OCI-LY1 (cell line): ENCODE measurements at regions not wholly inside any gene's neighbourhood (a gene's known extent, or its start where the extent isn't known, plus 50 kb on each side); places are given as distances from the start of the nearest gene placed in this dataset.
A peak's percentile ranks its signal among the peaks of the same experiment; 100 is the strongest.

ENCODE experiments used
- H2AFZ ChIP-seq: fragments of 200-600 bp; sonication (generic), shearing (Covaris generic); 2 replicates; pipeline ENCODE4 v1.6.0; 2014; ENCODE audit warnings: antibody characterized with exemption, mild to moderate bottlenecking, low read length
- H3F3A ChIP-seq: fragments of 200-600 bp; sonication (generic), shearing (Covaris generic); 2 replicates; pipeline ENCODE4 v1.6.0; 2014; ENCODE audit warnings: mild to moderate bottlenecking, antibody characterized with exemption, low read length, moderate library complexity; ENCODE audit not compliant: insufficient read depth
- H3K27ac ChIP-seq: fragments of 200-600 bp; sonication (generic); 2 replicates; pipeline ENCODE4 v1.5.1; 2014; ENCODE audit warnings: low read length, mixed run types, mild to moderate bottlenecking, low read depth; ENCODE audit not compliant: poor library complexity, severe bottlenecking
- H3K27me3 ChIP-seq: fragments of 200-600 bp; sonication (generic); 2 replicates; pipeline ENCODE4 v1.6.0; 2014; ENCODE audit warnings: antibody characterized with exemption, mild to moderate bottlenecking, low read length, moderate library complexity; ENCODE audit not compliant: insufficient read depth
- H3K36me3 ChIP-seq: fragments of 200-600 bp; sonication (generic); 2 replicates; pipeline ENCODE4 v1.6.1; 2014; ENCODE audit warnings: mild to moderate bottlenecking, antibody characterized with exemption, low read length, moderate library complexity, mixed read lengths; ENCODE audit not compliant: insufficient read depth
- H3K4me1 ChIP-seq: fragments of 200-600 bp; sonication (generic); 2 replicates; pipeline ENCODE4 v1.5.1; 2014; ENCODE audit warnings: mild to moderate bottlenecking, low read length, moderate library complexity; ENCODE audit not compliant: insufficient read depth, severe bottlenecking
- H3K4me2 ChIP-seq: fragments of 200-600 bp; sonication (generic), shearing (Covaris generic); 2 replicates; pipeline ENCODE4 v1.6.1; 2014; ENCODE audit warnings: low read length
- H3K4me3 ChIP-seq: fragments of 200-600 bp; sonication (generic); 2 replicates; pipeline ENCODE4 v1.5.1; 2014; ENCODE audit warnings: low read length, low read depth, mild to moderate bottlenecking, mixed read lengths; ENCODE audit not compliant: poor library complexity, severe bottlenecking
- H3K79me2 ChIP-seq: fragments of 200-600 bp; shearing (Covaris generic); 2 replicates; pipeline ENCODE4 v1.6.1; 2016; ENCODE audit warnings: mixed run types, low read length, mixed read lengths; ENCODE audit not compliant: insufficient read depth
- H3K9ac ChIP-seq: fragments of 200-600 bp; sonication (generic), shearing (Covaris generic); 2 replicates; pipeline ENCODE4 v1.6.1; 2014; ENCODE audit warnings: mild to moderate bottlenecking, low read length, mixed read lengths
- H3K9me2 ChIP-seq: fragments of 200-600 bp; sonication (generic), shearing (Covaris generic); 2 replicates; pipeline ENCODE4 v1.6.1; 2014; ENCODE audit warnings: low read depth, mild to moderate bottlenecking, low read length, mixed read lengths
- H3K9me3 ChIP-seq: fragments of 200-600 bp; shearing (Covaris generic); 2 replicates; pipeline ENCODE4 v1.6.1; 2014; ENCODE audit warnings: low read length, mixed read lengths
- H4K20me1 ChIP-seq: fragments of 200-600 bp; sonication (generic), shearing (Covaris generic); 2 replicates; pipeline ENCODE4 v1.6.0; 2016; ENCODE audit warnings: mild to moderate bottlenecking, low read length; ENCODE audit not compliant: insufficient read depth
- CTCF ChIP-seq: fragments of 200-600 bp; sonication (generic), shearing (Covaris generic); IDR thresholded peaks from 2 replicates; pipeline ENCODE4 v1.5.1; 2017; ENCODE audit warnings: mild to moderate bottlenecking, antibody characterized with exemption, low read length, moderate library complexity, mixed read lengths
- EZH2 ChIP-seq: fragments of 200-600 bp; sonication (generic), shearing (Covaris generic); IDR thresholded peaks from 2 replicates; pipeline ENCODE4 v1.8.0; 2017; ENCODE audit warnings: borderline replicate concordance, mixed run types, mild to moderate bottlenecking, antibody characterized with exemption, low read length, moderate library complexity, mixed read lengths

- Histone ChIP-seq H2AFZ (no peak overlapping the region), H3K9me3 (no peaks in the 10 kb centered on the region), H3K4me3 (no peak overlapping the region), H3K4me2 (no peak overlapping the region), H3K9me2 (no peaks in the 10 kb centered on the region), H4K20me1 (no peaks in the 10 kb centered on the region), H3K79me2 (no peaks in the 10 kb centered on the region), H3K36me3 (no peaks in the 10 kb centered on the region), H3F3A (no peaks in the 10 kb centered on the region), H3K9ac (no peak overlapping the region), H3K4me1 (no peaks in the 10 kb centered on the region), H3K27ac (no peak overlapping the region), H3K27me3 (no peaks in the 10 kb centered on the region)
- TF ChIP-seq CTCF (no peak), EZH2 (no peak)
These were observed 317.9 kb downstream of the ZNF516 start for GRCh38 chr18:76177160-76177559.

DNA sequence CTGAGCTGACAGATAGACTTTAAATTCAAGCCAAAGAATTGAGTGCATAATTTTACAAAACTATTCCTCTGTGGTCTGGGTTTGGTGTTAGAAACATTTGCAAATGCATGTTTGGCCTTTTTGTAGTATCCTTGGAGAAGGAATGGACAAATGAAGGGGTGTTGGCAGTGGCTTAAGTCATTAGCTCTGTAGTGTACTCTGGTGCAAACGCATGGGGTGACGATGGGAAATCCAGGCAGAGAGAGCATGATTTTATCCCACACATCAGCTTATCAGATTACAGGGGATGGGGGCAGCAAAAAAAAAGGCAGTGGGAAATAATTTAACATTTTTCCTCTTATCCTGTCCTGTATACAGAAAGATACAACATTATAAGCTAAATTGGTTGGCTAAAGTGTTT lies 320.6 kb downstream of the ZNF516 start:
- H3K9me3 ChIP-seq, result no peaks in the 10 kb centered on the region
- no peaks in the 10 kb centered on the region for H4K20me1 ChIP-seq
- no peak overlapping the region for H3K27ac ChIP-seq

DNA sequence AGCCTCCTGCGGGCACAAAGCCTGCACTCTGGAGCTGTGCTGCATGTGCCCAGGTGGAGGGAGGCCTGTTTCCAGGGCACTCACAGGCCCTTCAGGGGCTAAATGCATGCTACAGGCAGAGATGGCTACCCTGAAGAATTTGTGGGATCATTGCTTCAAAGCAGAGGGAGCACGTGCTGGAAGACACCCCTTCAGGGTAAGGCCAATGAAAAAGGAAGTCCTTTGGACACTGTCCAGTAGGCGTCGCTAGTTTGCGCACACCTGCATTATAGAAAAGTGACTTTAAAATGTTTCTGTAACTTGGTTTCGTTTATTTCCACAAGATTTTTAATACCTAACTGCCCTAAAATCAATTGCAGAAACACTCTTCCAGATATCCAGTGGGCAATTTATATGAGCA lies 325.3 kb downstream of the ZNF516 start:
- Histone ChIP-seq H3K4me1 (no peaks in the 10 kb centered on the region), H3K9ac (no peak overlapping the region), H3F3A (no peaks in the 10 kb centered on the region), H2AFZ (no peak overlapping the region), H4K20me1 (no peaks in the 10 kb centered on the region), H3K4me3 (no peak overlapping the region), H3K9me3 (no peaks in the 10 kb centered on the region), H3K27ac (no peak overlapping the region), H3K4me2 (no peak overlapping the region), H3K36me3 (no peaks in the 10 kb centered on the region), H3K27me3 (no peaks in the 10 kb centered on the region), H3K79me2 (no peaks in the 10 kb centered on the region), H3K9me2 (no peaks in the 10 kb centered on the region)
- TF ChIP-seq EZH2 (no peak), CTCF (peak; percentile 41)

More for the DNA sequence above, 320.6 kb downstream of the ZNF516 start:
- H3F3A ChIP-seq, result no peaks in the 10 kb centered on the region
- H3K4me1 ChIP-seq, result no peaks in the 10 kb centered on the region
- H3K27me3 ChIP-seq, result no peaks in the 10 kb centered on the region
- H3K9ac ChIP-seq, result no peak overlapping the region
- no peak overlapping the region for H2AFZ ChIP-seq
- H3K79me2 ChIP-seq, result no peaks in the 10 kb centered on the region
- H3K9me2 ChIP-seq, result no peaks in the 10 kb centered on the region
- H3K4me3 ChIP-seq, result no peak overlapping the region
- no peak overlapping the region for H3K4me2 ChIP-seq
- no peaks in the 10 kb centered on the region for H3K36me3 ChIP-seq
- TF ChIP-seq EZH2 (no peak), CTCF (no peak)
